Muscle layer of colon (tissue), 2 donors: ENCODE measurements at regions not wholly inside any gene's neighbourhood (a gene's known extent, or its start where the extent isn't known, plus 50 kb on each side); places are given as distances from the start of the nearest gene placed in this dataset.

Experiments used
- H3K27ac ChIP-seq: one replicate; pipeline ENCODE4 v1.7.0; 2013; ENCODE audit warnings: low read depth, mild to moderate bottlenecking, low read length, moderate library complexity
- H3K27me3 ChIP-seq, 2 donors: one replicate each; pipeline ENCODE4 v1.7.0; 2013; ENCODE audit warnings: low read length in 2 of 2, mild to moderate bottlenecking in 2 of 2; ENCODE audit not compliant: insufficient read depth in 2 of 2, control insufficient read depth in 1 of 2
- H3K36me3 ChIP-seq: one replicate; pipeline ENCODE4 v1.7.0; 2013; ENCODE audit warnings: mild to moderate bottlenecking, low read length; ENCODE audit not compliant: insufficient read depth
- H3K4me1 ChIP-seq: one replicate; pipeline ENCODE4 v1.7.0; 2013; ENCODE audit warnings: mild to moderate bottlenecking, low read length; ENCODE audit not compliant: insufficient read depth
- H3K4me3 ChIP-seq, 2 donors: one replicate each; pipeline ENCODE4 v1.7.0; 2013; ENCODE audit warnings: low read length in 2 of 2, low read depth in 1 of 2, mild to moderate bottlenecking in 1 of 2, moderate library complexity in 1 of 2
- H3K9ac ChIP-seq: one replicate; pipeline ENCODE4 v1.7.0; 2013; ENCODE audit warnings: low read length
- H3K9me3 ChIP-seq: one replicate; pipeline ENCODE4 v1.7.0; 2013; ENCODE audit warnings: mild to moderate bottlenecking, low read length
- donor health status: abdominal sarcoma.
- donor health status: Adenocarcinoma of cecum.

DNA sequence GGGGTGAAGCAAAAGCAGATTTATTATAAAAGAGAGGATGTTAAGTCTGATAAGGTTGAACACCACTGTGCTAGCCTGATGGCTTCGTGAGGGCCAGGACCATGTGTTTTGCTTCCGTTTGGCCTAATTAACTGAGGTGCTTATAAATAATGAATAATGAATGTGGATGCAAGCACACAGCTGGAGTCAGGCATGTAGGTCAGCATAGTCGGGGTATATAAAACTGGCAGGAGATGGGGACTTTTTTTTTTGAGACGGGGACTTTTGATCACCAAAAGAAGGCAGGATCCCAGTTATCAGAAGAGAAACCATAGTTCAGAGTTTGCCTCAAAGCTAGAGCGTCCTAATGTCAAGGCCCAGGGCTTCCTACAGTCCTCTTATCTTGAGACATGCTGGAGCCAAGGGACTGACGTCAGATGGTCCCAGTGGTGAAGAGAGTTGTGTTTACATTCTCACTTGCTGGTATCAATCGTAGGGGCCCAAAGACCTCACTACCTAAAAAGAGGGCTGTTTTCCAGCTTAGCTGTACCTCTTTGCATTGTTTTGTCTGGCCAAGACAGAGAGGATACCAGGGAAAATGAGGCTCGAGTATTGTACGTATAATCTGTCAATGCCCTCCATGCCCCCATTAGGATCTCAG lies 50.4 kb downstream of the RTL9 start:
- H3K27ac ChIP-seq: no peak overlapping the region
- H3K4me3 ChIP-seq: no peak overlapping the region
- no peaks in the 10 kb centered on the region for H3K9me3 ChIP-seq
- no peaks in the 10 kb centered on the region for H3K4me1 ChIP-seq
- H3K9ac ChIP-seq: no peak overlapping the region
- no peaks in the 10 kb centered on the region for H3K36me3 ChIP-seq
- H3K27me3 ChIP-seq: peaks cover 5 to 16% of the 10 kb centered on the region in 2 donors

- H3K36me3 ChIP-seq: no peaks in the 10 kb centered on the region
Observed at GRCh38 chrX:110409925-110410324, 51.3 kb downstream of the RTL9 start.

GRCh38 chrX:110410603-110411002 lies 52.0 kb downstream of the RTL9 start:
- peaks cover 5 to 16% of the 10 kb centered on the region in 2 donors for H3K27me3 ChIP-seq
- no peaks in the 10 kb centered on the region for H3K9me3 ChIP-seq
- no peaks in the 10 kb centered on the region for H3K4me1 ChIP-seq
- H3K27ac ChIP-seq: no peak overlapping the region
- H3K36me3 ChIP-seq: no peaks in the 10 kb centered on the region
- H3K4me3 ChIP-seq: no peak overlapping the region
- no peak overlapping the region for H3K9ac ChIP-seq

More at GRCh38 chrX:110409925-110410324, 51.3 kb downstream of the RTL9 start:
- no peak overlapping the region for H3K9ac ChIP-seq
- H3K4me3 ChIP-seq: no peak overlapping the region
- no peak overlapping the region for H3K27ac ChIP-seq
- H3K4me1 ChIP-seq: no peaks in the 10 kb centered on the region
- H3K9me3 ChIP-seq: no peaks in the 10 kb centered on the region
- peaks cover 5 to 16% of the 10 kb centered on the region in 2 donors for H3K27me3 ChIP-seq

DNA sequence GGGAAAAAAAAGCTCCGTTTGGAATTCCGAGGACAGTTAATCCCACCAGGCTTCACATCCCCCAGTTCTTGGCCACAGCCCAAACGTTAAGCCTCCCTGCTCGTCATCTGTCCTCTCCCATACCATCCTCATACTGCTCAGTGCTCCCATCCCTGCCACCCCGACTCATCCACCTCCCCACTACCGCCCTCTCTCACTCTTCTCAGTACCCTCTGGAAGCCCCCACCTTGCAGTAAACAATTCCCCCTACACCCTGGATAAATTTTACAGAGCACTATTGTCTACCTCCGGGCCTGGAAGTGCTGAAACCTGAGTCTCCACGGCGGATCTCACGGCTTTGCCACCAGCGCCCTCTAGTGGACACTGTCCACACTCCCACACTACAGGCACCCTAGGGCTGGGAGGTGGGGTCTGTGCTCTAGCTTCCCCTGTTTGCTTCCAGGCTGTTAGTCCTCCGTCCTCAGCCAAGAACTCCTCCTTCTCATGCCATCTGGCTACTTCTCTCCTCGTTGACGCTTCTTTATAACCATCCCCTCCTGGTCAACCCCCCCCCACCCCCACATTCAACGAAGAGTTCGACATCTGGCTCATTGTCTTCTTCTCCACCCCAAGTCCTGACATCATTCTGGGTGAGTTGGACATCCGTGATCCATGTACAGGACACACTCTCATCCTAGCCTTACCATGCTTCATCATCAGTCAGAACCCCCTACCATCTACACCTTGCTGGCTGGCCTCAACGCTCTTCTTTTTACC lies 54.5 kb downstream of the RTL9 start:
- Histone ChIP-seq H3K36me3 (no peaks in the 10 kb centered on the region), H3K9me3 (no peaks in the 10 kb centered on the region), H3K27ac (no peak overlapping the region), H3K4me3 (peak overlapping the region in 1 of 2 donors; percentile 8), H3K27me3 (peaks cover 5 to 16% of the 10 kb centered on the region in 2 donors), H3K9ac (no peak overlapping the region), H3K4me1 (no peaks in the 10 kb centered on the region)

DNA sequence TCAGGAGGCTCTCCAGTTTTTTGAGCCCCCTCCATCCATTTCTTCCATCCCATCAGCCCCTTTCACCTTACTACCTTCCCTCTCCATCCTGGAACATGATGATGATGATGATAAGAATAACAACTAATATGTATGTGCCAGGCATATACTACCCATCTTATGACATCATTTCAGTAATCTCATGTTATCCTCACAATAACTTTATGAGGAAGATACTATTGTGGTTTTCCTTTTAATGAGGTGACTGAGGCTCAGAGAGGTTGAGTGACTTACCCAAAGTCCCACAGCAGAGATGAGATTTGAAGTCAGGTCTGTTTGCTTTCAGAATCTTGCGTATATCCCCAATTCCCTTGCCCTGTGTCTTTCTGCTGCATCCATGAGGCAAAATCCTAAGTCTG lies 55.1 kb downstream of the RTL9 start:
- no peak overlapping the region for H3K4me3 ChIP-seq
- H3K27ac ChIP-seq: no peak overlapping the region
- no peaks in the 10 kb centered on the region for H3K9me3 ChIP-seq
- peaks cover 2 to 13% of the 10 kb centered on the region in 2 donors for H3K27me3 ChIP-seq
- H3K4me1 ChIP-seq: no peaks in the 10 kb centered on the region
- no peak overlapping the region for H3K9ac ChIP-seq
- H3K36me3 ChIP-seq: no peaks in the 10 kb centered on the region

DNA sequence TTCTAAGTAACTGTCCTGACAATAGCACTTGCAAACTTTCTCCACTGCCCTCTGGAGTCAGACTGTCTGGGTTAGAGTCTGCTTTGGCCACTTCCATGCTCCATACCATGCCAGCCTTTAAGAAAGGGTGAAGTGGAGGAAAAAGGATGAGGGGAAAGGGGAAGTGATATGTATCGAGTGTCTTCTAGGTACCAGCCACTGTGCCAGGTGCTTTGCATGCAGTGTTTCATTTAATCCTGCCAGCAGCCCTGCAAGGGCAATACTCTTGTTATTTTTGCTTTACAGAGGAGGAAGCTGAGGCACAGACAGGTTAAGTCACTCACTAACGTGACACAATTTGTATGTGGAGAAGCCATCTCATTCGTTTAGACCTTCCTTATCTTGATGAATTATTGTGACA lies 55.6 kb downstream of the RTL9 start:
- H3K27me3 ChIP-seq: peaks cover 0 to 8% of the 10 kb centered on the region in 2 donors
- no peaks in the 10 kb centered on the region for H3K4me1 ChIP-seq
- H3K9ac ChIP-seq: no peak overlapping the region
- H3K27ac ChIP-seq: no peak overlapping the region
- no peaks in the 10 kb centered on the region for H3K9me3 ChIP-seq
- no peak overlapping the region for H3K4me3 ChIP-seq
- H3K36me3 ChIP-seq: no peaks in the 10 kb centered on the region

GRCh38 chrX:110414679-110415439 lies 56.2 kb downstream of the RTL9 start:
- H3K9ac ChIP-seq: no peak overlapping the region
- peaks cover 0 to 7% of the 10 kb centered on the region in 2 donors for H3K27me3 ChIP-seq
- no peaks in the 10 kb centered on the region for H3K4me1 ChIP-seq
- H3K9me3 ChIP-seq: no peaks in the 10 kb centered on the region
- H3K27ac ChIP-seq: no peak overlapping the region
- no peak overlapping the region for H3K4me3 ChIP-seq
- no peaks in the 10 kb centered on the region for H3K36me3 ChIP-seq

DNA sequence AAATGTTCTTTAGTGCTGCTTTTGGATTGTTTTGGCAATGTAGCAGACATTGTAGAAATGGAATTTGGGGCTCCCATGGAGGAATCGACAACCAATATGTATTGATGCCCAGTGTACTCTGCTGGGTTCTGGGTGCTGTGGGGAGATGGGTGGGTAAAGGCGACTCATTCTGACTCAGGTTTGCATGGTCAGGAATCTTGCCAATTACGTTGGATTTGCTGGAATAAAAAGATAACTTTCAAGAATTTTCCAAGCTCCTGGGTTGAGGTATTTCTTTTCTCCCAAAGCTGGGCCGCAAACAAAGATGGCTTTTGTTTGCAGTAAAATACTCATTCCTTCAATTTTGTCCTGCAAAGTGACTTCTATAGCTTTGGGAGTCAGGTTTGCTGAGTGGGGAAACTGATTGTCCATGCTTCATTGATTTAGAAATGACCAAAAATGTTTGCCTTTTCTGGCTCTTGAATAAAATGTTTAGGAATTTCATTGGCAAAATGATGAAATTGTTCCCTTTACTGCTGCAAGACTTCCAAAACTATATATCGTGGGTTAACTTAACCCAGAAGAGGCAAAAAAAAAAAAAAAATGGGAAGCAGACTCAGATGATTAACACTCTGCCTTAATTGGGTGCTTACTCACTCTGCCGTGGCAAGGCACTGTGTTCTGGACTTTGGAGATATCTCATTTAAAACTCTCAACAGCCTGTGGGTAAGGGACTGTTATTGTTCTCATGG lies 57.0 kb downstream of the RTL9 start:
- H3K9me3 ChIP-seq: no peaks in the 10 kb centered on the region

DNA sequence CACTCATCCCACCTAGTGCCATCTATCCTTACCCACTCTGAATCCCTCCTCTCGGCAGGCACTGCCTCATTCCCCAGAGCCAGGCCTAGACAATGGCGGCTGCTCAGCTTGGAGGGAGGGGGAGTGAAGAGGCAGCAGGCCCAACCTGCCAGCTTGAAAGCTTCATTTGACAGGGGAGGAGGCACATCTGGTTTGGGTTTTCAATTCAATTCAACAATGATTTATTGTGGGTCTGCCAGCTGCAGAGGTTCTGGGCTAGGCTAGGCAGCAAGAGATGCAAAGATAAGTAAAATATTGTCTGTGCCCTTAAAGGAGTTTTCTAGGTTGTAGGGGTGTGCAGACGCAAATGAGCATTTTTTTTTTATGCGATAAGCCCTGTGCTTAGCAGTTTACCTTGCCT lies 58.5 kb downstream of the RTL9 start:
- no peak overlapping the region for H3K27ac ChIP-seq
- H3K4me1 ChIP-seq: no peaks in the 10 kb centered on the region
- H3K9ac ChIP-seq: no peak overlapping the region
- no peak overlapping the region for H3K4me3 ChIP-seq
- no peaks in the 10 kb centered on the region for H3K36me3 ChIP-seq
- H3K9me3 ChIP-seq: no peaks in the 10 kb centered on the region
- H3K27me3 ChIP-seq: peaks cover 0 to 7% of the 10 kb centered on the region in 2 donors

More for the DNA sequence above, 57.0 kb downstream of the RTL9 start:
- Histone ChIP-seq H3K36me3 (no peaks in the 10 kb centered on the region), H3K4me1 (no peaks in the 10 kb centered on the region), H3K27me3 (peaks cover 0 to 7% of the 10 kb centered on the region in 2 donors), H3K9ac (no peak overlapping the region), H3K27ac (no peak overlapping the region), H3K4me3 (no peak overlapping the region)

DNA sequence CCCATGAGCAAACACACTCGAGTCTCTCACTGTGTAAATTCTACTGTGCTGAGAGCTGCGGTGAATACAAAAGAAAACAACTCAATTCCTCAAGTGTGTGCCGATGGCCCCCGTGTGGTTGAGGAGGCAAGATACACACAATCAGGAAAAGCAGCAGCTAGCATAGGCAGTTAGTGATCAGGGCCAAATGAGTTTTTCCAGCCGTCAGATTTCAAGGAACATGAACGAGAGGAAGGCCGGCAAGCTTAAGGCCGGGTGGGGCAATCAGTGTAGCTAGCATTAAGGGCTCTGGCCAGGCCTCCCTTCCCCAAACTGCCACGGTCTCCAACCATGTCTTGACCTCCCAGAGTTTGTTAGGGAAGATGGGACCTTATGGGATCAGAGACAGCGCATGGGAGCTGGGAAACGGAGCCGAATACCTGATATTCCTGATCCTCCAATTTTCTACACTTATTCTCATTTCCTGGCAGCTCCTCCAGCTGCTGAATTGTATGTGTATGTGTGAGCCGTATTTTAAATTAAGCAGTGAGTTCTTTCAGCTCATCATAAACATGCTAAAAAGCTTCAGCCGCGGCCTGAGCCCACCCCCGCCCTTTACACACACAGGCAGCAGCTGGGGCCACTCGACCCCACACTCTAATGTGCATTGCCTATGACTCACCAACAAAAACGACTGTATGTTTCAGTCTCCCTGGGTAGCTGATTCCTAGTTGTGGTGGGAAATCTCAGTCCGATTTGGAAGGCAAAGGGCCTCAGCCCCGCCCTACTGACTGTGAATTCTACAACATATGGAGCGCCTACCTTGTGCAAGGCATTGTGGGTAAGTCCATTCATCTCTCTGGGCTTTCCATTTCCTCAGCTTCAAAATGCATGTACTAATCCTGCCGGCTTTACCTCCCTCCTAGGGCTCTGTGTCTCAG lies 59.9 kb downstream of the RTL9 start:
- Histone ChIP-seq H3K27me3 (peaks cover 0 to 7% of the 10 kb centered on the region in 2 donors), H3K27ac (no peak overlapping the region), H3K9ac (no peak overlapping the region)

More for the DNA sequence above, 59.9 kb downstream of the RTL9 start:
- Histone ChIP-seq H3K9me3 (no peaks in the 10 kb centered on the region), H3K4me3 (no peak overlapping the region), H3K4me1 (no peaks in the 10 kb centered on the region), H3K36me3 (no peaks in the 10 kb centered on the region)
